DMS79 (cell line): ENCODE measurements at regions not wholly inside any gene's neighbourhood (a gene's known extent, or its start where the extent isn't known, plus 50 kb on each side); places are given as distances from the start of the nearest gene placed in this dataset.

ENCODE experiments used
- DNase-seq: peaks from one replicate; lab custom pipeline; 2025; lab: John Stamatoyannopoulos, UW

DNA sequence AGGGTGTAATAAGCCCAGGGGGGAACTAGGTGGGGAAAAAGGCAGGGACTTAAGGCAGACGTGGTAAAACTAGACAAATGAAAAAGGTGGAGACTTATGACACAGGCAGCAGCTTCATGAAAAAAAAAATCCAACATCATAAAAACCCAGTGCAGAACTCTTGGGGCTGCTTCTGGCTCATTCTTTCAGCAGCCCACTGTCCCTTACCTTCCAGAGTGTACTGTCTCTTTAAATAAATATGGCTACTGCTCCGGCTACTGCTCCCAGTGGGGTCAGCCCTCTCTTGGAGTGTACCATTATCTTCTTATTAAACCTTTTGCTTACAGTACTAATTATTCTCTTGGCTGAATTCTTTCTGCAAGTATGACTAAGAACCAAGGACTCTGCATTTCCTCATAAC, 699.5 kb downstream of the DSC3 start:
- DNase-seq: no peak

DNA sequence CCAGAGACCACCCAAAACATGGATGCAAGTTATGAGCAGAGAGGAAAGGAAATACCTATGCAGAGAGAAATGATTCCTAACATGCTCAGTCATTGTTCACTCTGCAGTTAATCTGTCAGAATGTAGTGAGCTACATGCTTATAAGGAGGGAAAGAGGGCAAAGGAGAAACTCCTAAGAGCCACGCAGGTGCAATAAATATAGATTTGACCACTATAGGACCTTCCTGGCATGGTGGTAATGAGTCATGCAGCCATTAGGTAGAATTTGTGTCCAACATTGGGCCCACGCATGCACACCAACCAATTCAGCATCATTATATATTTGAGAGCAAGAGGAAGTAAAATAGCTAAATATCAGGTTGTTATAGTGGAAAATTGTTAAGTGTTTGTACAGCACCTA, 699.9 kb downstream of the DSC3 start:
- DNase-seq: no peak

DNA sequence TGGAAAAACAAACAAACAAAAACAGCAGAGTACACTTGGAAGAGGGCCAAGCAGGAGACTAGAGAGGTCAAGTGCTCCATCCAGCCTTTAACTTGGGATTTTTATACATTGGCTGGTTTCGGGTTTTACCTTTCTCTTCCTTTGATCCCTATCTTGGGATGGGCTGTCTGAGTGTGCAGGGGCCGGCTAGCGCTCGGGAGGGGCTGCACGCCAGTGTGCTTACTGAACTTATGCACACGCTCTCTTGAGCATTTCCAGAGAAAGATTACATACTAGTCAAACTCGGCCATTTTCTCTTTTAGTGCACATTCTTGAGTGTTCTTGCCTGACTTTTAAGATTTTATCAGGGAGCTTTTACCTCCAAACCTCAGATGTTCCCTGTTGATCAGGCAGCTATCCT, 707.8 kb downstream of the DSC3 start:
- no peak for DNase-seq

DNA sequence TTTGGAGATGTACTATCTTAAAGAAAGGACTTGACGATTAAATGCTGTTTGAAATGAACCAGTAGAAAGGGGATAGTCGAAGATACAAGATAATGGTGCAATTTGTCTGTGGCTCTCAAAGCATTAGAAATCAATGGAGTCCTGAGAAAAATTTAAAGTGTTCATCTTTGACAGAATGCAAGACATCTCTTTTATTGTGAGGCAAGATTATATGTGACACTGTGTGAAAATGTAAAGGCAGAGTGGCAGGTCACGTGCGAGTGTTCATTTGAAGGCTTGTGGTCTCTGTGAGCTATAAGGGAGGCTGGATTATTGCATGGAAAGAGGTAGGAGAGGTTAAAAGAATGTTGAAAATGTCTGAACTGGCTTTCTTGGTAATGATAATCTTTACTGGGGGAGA, 709.2 kb downstream of the DSC3 start:
- DNase-seq: no peak

DNA sequence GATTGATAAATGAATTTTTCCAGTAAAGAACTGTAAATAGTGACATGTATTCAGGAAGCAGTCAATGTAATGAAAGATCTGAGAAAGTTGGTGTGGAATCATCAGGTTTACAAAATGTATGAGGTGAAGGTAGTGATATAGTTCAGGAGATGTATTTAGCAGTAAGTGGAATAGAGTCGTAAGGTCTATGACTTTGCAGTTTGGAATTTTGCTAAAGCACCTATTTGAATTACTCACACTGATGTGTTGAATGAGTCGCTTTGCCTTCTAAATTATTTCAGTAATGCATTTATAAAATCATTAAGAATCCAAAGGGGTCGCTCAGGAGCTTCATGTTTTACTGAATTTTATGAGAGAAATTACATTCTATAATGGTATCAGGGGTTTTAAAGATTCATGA, 713.7 kb downstream of the DSC3 start:
- DNase-seq: no peak

DNA sequence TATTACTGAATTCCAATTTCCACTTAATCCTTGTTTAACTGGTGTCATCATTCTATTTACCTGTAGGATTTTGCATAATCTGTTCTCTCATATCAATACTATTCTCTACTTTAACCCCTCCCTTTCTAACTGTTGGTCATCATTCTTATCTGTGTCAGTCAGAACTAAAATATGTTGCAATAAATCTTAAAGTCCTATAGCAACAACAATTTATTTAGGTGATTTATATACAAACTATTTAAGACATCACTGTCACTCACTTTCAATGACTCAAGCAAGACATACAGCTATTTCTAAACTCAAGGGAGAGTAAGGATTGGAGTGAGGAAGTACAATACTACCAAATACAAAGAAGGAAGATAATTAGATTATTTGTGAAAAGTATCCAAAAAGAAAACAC, 740.4 kb downstream of the DSC3 start:
- no peak for DNase-seq

DNA sequence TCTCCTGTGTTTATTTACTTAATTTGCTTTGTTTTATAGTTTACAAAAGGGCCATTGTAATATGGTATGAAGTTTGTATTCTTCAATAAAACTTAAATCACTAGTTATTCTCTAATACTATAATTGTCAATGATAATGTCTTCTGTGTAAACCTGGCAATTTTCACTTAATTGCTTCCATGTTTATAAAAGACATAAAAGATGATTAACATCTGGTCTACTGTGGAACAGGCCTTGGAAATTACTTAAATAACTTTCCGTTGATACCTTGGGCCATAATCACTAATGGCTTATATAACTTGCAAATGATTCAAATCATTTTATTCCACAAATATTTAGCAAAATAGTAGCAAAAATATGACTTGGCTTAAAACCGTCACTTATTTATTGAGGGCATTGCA, 743.8 kb downstream of the DSC3 start:
- DNase-seq: no peak

DNA sequence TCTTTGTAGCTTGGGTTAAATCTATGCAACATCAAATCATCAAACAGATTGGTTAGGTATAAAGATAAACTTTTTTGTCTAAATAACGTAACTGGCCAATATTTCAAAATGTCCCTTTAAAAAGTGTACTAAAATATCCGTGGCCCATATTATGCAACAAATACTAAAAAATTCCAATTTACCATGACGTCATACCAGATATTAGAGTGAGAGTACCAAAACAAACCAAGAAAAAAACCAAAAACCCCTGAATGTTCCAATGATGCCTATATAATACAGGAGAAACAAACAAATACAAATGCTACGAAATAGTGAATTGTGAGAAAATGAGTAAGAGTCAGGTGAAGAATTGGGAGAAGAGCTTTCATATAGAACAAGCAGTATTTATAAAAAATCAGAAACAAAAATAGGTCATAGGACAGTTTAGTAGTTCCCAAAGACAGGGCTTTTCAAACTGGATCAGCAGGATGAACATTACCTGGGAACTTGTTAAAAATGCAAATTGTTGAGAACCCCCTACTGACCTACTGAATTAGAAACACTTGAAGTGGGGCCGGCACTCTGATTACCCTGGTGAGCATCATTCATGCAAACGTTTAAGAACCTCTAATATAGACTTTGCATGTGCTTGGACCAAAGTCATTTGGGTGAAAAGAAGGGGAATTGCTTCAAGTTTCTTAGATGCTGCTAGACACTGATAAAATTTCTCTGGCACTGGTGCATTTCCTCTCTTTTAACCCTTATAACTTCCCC, 753.7 kb downstream of the DSC3 start:
- DNase-seq: no peak

DNA sequence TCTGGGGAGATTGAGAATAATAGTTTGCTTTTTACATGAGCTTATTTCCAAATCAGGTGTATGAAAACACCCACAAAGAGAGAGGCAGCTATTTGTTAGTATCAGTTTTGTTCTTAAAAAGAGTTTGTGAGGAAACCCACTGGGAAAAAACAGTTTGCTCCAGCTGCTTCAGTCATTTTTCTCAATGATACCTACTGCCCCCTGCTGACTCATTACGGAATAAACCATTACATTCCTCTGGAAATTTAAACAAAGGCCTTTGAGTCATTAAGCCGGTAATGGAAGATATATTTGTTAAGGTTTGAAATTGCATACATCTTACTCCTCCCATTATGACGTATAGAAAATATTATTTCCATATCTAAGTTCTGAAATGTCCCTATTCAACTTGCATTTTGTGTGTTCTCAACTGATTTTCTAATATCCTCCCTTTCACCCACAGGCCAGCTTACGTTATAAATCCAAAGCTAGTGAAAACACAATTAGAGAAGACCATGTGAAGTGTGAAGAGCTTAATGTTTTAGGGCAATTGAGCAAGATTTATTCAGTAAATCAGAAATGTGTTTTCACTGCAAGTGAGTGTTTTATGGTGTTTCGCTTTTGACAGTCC, 761.6 kb downstream of the DSC3 start:
- no peak for DNase-seq

DNA sequence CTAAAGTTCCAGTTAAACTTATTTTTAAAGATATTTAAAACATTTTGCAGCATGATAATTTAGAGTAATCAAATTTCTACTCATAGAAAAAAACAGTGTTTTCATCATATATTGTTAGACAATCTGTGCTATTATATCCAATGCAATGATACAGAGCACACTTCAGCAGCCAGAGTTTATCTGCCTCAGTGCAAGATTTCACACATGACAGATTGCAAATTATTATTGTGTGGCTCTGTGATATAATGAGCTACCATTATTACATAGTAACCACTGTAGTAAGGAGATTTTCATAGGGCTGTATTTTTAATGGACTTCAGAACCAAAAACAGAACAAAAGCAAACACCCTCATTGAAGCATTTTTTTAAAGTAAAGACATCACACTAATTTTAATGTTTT, 762.4 kb downstream of the DSC3 start:
- DNase-seq: no peak

DNA sequence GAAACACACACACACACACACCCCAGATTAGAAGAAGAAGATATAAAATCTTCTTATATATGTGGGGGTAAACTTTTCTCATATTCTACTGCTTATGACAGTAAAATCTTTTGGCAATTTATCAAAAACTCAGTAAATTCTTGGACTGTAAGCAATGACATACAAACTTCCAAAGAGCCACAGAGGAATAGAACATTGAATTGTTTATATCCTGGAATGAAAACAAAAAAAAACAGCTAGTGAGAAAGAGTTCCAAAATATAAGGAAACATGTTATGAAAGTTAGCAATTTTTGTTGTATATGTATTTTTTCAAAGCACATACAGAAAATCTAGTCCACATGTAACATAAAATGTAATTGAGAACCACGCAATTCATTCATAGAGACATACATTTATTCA, 764.9 kb downstream of the DSC3 start:
- no peak for DNase-seq

DNA sequence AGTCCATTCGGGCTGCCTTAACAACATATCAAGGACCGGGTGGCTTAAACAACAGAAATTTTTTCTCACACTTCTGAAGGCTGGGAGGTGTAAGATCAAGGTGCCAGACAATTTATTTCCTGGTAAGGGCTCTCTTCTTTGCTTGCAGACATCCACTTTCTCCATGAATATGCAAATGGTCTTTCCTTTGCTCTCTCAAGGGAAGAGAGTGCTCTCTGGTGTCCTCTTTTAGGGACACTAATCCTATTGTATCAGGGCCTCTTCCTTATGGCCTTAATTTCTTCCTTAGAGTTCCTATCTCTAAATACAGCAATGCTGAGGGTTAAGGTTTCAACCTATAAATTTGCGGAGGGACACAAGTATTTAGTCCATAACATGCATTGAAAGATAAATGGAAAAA, 770.8 kb downstream of the DSC3 start:
- DNase-seq: no peak

DNA sequence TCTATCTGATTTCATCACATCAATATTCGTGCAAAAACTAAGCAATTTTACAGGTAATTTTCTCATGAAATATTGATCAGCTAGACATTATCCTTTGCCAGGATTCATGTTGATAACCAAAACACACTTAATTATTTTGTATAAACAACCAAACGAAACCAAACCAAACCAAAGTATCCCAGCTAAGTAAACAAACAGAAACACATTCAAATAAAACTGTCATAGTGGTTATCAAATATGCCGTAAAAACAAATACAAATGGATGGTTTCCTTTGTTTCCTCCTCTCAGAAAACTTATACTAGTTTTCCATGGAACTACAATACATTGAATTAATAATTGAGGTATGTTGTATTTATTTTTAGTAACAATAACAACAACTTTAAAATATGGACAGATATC, 777.4 kb downstream of the DSC3 start:
- DNase-seq: no peak

DNA sequence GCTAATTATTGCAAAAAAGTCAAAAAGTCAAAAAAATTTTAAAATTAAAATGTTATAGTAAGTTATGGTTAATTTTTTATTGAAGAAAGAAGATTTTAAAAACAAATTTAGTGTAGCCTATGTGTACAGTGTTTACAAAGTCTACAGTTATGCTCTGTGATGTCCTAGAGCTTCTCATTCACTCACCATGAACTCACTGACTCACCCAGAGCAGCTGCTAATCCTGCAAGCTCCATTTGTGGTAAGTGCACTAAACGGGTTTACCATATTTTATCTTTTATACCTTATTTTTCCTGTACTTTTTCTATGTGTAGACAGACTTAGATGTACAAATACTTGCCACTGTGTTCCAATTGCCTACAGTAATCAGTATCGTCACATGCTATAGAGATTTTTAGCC, 788.2 kb downstream of the DSC3 start:
- no peak for DNase-seq

DNA sequence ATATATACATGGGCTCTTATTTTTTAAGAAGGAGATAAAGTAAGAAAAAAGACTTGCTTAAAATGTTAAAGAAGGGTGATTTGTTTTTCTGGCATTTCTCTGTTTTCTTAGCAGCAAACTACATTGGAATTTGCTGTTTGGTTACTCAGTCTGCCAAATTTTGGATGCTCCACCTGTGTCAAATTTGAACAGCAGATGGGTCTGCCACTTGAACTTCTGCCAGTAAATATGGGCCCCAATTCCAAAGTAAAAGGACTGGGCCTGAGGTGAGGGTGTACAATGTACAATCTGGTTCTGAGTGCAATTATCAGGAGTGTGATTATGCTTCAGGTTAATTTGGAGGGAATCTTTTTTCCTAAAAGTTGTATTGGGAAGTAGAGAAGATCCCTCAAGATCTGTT, 794.5 kb downstream of the DSC3 start:
- DNase-seq: no peak

DNA sequence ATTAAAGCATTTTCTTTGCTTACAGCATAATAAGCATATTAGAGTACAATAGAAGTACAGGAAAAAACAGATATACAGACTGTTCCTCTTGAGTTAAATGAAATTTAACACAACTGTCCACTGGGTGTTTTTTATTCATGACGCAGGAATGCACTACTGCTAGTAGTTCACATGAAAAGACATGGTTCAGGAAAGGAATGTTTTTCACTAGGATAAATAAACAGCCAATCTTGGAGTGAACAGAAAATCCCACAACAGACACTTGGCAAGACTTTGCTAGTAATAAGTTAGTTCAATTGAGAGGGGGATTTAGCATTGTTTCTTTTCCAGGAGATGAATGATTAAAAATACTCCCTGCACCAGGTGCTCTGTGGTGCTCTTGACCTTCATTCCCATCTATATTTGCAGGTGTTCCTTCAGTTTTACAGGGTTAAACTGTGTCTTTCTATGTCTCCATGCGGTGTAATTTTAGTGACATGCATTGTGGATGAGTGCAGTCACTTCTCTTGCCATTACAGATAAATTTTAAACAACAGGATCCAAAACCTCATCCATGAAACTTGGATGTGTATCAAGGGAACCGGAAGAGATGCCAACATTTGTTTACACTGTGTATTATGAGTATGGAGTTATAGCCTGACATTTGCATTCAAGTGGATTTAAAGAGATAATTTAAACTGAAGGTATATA, 796.6 kb downstream of the DSC3 start:
- no peak for DNase-seq

DNA sequence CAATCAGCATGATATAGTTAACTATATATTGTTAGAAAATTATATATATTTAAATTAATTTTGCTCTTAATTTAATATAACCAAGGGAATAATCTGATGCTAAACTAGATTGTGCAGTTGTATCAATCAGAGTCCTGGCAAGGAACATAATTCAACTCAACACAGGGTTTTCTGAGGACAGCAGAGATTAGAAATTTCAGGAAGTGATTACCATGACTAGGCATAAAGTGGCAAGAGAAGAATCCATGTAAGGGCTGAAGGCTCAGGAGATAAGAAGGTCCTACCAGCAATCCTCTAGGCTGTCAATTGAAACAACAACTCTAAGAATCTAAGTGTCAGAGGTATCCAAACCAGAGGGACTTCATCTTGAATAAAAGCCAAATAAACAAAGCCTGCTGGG, 807.8 kb downstream of the DSC3 start:
- DNase-seq: no peak

DNA sequence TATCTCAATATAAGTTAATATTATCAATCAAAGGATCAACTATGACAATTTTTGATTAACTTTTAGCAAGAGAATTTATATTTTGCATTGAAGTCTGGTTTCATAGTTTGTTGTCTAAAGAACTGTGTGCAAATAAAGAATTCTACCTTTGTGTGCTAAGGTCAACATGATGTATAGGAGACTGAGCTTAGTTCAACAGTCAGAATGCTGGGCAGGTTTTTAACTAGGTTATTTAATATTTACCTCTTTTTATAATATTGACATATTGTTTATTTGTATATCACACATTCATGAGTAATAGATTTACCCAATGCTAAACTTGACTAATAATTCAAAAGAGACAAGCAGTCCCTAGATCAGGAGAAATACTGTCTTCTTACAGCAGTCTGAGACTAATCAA, 831.4 kb downstream of the DSC3 start:
- DNase-seq: no peak

DNA sequence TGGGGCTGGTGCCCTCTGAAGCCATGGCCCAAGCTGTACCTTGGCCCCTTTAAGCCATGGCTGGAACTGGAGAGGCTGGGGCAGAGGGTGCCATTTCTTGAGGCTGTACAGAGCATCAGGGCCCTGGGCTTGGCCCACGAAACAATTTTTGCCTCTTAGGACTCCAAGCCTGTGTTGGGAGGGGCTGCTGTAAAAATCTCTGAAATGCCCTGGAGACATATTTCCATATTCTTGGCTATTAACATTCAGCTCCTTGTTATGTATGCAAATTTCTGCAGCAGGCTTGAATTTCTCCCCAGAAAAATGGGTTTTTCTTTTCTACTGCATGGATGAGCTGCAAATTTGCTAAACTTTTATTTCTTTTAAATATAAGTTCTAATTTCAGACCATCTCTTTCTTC, 834.0 kb downstream of the DSC3 start:
- DNase-seq: no peak

DNA sequence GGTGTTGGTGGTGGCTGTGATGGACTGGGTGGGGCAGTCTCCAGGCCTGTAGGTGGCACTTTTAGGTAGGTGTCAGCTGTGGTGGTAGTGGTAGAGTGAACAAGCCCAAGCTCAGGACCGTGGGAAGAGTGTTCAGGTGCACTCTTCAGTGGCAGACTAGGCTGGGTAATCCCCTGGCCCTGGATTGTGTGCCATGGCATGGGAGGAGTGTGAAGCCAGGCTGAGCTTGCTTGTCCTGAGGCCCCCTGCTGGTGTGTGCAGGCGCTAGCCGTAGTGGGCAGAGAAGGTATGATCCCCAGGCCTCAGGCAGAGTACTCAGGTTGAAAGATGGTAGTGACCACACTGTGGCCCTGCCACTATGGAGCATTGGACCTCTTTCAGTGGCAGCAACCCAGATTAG, 850.3 kb downstream of the DSC3 start:
- DNase-seq: no peak

DNA sequence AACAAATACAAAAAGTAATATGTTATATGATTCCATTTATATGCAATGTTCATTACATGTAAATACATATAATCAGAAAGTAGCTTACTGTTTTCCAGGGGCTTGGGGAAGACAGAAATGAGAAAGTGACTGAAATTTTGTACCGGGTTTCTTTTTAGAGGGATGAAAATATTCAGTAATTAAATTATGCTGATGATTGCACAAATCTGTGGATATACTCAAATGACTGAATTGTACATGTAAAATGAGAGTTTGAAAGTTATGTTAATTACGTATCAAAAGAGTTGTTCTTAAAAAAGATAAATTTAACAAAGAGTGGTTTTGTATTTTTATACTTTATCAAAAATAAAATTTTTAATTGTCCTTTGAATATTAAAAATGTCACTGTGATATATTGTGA, 856.3 kb downstream of the DSC3 start:
- DNase-seq: no peak

DNA sequence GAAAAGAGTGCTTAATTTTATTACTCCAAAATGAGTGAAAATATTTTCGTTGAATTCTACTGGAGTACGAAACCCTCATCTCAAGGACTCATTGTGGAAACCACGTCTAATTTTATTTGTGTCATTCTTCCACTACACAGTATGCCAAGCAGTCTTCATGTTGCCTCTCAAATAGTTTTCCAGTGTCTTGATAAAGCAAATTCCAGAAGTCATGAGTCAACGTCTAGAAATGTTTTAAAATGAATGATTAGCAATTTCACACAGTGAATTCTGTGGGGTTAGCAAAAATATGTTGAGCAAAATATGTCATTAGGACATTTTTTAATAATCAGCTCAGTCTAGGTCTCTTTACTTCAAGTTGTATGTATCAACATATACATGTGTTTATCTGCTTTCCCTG, 865.5 kb downstream of the DSC3 start:
- no peak for DNase-seq

DNA sequence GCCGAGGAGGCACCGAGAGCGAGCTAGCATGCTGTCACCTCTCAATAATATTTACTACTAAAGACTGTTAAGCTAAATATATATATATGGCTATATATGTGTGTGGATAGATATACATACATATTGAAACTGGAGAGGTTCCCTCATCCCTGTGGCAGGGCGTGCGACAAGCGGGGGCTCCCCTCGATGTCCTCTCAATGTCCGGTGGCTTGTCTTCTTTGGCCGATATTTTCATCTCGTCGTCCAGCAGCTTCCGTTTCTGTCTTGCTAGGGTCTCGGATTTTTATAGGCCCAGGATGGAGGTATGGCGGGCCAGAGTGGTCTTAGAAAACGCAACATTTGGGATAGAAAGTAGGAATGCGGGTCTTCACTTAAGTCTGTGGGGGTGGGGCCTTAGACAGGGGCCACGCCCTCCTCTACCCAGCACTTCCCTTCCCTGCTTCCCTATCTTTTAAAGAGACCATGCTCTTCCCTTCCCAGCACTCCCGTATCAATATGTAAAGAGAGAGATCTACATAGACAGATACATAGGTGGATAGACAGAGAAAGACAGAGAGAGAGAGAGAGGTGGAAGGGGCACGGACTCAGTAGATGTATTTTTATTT, 866.8 kb downstream of the DSC3 start:
- no peak for DNase-seq
